ENCODE measurements at regions not wholly inside any gene's neighbourhood (a gene's known extent, or its start where the extent isn't known, plus 50 kb on each side); places are given as distances from the start of the nearest gene placed in this dataset.

DNA sequence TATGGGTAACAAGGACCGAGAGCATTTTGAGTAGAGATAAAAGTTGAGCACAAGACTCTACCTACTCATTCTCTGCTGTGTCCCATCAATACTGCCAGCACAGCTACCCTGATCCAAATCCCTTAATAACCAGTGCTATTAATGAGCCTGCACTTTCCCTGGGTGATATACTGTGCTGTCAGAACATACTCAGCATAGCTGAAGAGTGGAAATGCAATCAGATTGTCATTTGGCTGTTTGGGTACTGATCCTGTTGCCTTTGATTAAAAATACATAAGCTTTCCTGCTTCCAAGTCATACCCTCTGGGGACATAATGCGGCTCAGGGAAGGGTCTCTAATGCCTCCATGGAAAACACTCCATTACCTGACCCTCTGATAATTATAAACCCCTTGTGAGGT is 917.5 kb downstream of the SQOR start:
- no peak for DNase-seq
- H3K27me3 ChIP-seq: no peaks in the 10 kb centered on the region
- H3K9me3 ChIP-seq (replicated peaks in 1 of 3): no peaks in the 10 kb centered on the region
- TF ChIP-seq POLR2A (IDR thresholded peaks at IDR 0.05) (no peak), CTCF (IDR thresholded peaks at IDR 0.05) (no peak)
- no peaks in the 10 kb centered on the region for H3K4me1 ChIP-seq (replicated peaks in 1 of 2)
- H3K4me3 ChIP-seq: no peak overlapping the region
- intact Hi-C loops (cut with DNase I): no loop called here
- 70 to 84% (median 76%) methylated on average over 2 of the region's 2 CpGs for WGBS, 4 donors
- no peaks in the 10 kb centered on the region for H3K36me3 ChIP-seq (replicated peaks in 1 of 2)
- H3K27ac ChIP-seq: no peak overlapping the region

DNA sequence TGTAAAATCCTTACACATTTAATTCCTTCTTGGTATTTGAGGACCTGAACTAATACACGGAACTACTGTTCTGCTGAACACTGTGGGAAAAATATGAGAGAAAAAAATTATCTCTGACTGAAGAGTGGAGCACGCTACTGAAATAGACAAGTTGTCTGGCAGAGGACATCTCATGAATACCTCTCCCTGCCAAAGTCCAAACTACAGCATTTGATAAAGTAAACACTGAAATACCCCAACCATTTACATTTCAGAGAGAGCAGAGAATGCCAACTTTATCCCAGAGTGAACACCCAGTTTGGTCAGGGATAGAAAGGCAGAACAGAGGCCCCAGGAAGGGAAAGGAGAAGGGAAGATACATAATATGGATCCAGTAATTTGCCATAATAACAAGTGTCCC is 920.7 kb downstream of the SQOR start:
- 43 to 73% (median 58%) methylated on average over 2 of the region's 2 CpGs for WGBS, 4 donors
- intact Hi-C loops (cut with DNase I): no loop called here

GRCh38 chr15:46556010-46556409 is 921.2 kb downstream of the SQOR start:
- Histone ChIP-seq H3K9me3 (replicated peaks in 1 of 3) (no peaks in the 10 kb centered on the region), H3K27ac (no peak overlapping the region), H3K4me3 (no peak overlapping the region), H3K36me3 (replicated peaks in 1 of 2) (no peaks in the 10 kb centered on the region), H3K27me3 (no peaks in the 10 kb centered on the region), H3K4me1 (replicated peaks in 1 of 2) (no peaks in the 10 kb centered on the region)
- no peak for DNase-seq
- intact Hi-C loops (cut with DNase I): no loop called here
- WGBS, 4 donors: 71 to 89% (median 87%) methylated on average over 1 of the region's 1 CpG
- no peak for TF ChIP-seq CTCF (IDR thresholded peaks at IDR 0.05)

More for the DNA sequence above, 920.7 kb downstream of the SQOR start:
- TF ChIP-seq CTCF (IDR thresholded peaks at IDR 0.05) (no peak), POLR2A (IDR thresholded peaks at IDR 0.05) (no peak)
- DNase-seq: no peak
- Histone ChIP-seq H3K36me3 (replicated peaks in 1 of 2) (no peaks in the 10 kb centered on the region), H3K9me3 (replicated peaks in 1 of 3) (no peaks in the 10 kb centered on the region), H3K4me1 (replicated peaks in 1 of 2) (no peaks in the 10 kb centered on the region), H3K27me3 (no peaks in the 10 kb centered on the region), H3K27ac (no peak overlapping the region), H3K4me3 (no peak overlapping the region)

DNA sequence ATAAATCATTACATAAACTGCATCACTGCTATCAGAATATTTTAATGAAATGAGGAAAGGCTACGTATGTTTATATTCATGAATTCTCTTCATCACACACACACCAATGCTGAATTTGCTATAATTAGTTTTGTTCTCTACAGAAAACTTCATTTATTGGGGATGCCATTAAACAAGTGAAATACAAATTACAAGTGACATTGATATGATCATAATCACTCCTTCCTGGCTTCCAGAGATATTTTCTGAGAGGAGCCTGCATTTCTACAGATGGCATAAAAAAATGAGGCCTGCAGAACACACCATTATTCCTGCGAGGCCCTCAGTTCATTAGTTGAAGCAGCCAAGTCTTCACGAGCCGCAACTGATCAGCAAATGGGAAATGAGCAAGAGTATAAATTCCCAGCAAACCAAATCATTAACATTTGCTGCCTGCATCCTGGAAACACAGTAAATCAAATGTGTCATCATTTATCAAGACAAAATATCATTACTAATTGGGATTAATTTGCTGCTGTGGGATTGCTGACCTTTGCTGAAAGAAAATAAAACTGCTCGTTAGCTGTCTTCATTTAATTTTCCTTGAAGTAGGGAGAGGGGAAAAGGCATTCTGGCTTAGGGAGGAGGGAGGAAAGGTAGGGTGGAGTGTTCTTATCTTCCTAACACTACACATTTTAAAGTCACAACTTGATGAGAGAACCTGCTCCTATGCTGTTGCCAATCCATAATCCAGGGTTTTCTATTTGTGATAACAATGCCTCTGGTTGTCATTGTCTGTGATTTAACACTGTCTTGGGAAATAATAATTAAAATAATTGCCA is 921.9 kb downstream of the SQOR start:
- intact Hi-C loops (cut with DNase I): no loop called here
- DNase-seq: no peak
- Histone ChIP-seq H3K36me3 (replicated peaks in 1 of 2) (no peaks in the 10 kb centered on the region), H3K4me1 (replicated peaks in 1 of 2) (no peaks in the 10 kb centered on the region), H3K9me3 (replicated peaks in 1 of 3) (no peaks in the 10 kb centered on the region), H3K27me3 (no peaks in the 10 kb centered on the region), H3K27ac (no peak overlapping the region), H3K4me3 (no peak overlapping the region)
- WGBS, 4 donors: 60 to 69% (median 64%) methylated on average over 5 of the region's 5 CpGs
- no peak for TF ChIP-seq POLR2A (IDR thresholded peaks at IDR 0.05)
- TF ChIP-seq CTCF (IDR thresholded peaks at IDR 0.05): no peak

Measured in adrenal gland (tissue), 9 donors.